HL-60 (cell line): ENCODE measurements at regions not wholly inside any gene's neighbourhood (a gene's known extent, or its start where the extent isn't known, plus 50 kb on each side); places are given as distances from the start of the nearest gene placed in this dataset.

Experiments
- DNase-seq, 2 experiments: peaks; one replicate each; pipeline ENCODE4 v3.0.0-alpha.2; 2010 to 2020; ENCODE audit warnings: low read depth in 1 of 2, low spot score in 1 of 2
- H3K27ac ChIP-seq: fragments of 250-450 bp; sonication (Bioruptor Pico); replicated peaks from 2 replicates; pipeline ENCODE4 v1.5.1; 2020; ENCODE audit warnings: mild to moderate bottlenecking, moderate library complexity
- H3K27me3 ChIP-seq: fragments of 250-450 bp; sonication (Bioruptor Pico); 2 replicates; pipeline ENCODE4 v1.5.1; 2021; ENCODE audit warnings: mild to moderate bottlenecking, moderate library complexity; ENCODE audit not compliant: insufficient read depth, poor library complexity, severe bottlenecking
- H3K4me3 ChIP-seq: replicated peaks from 2 replicates; pipeline ENCODE4 v1.5.1; 2011; ENCODE audit warnings: mild to moderate bottlenecking, control low read depth, low read length; ENCODE audit not compliant: insufficient read depth
- GABPA ChIP-seq: IDR thresholded peaks from 2 replicates; pipeline ENCODE4 v1.6.1; 2012; ENCODE audit warnings: low read depth
- POLR2AphosphoS5 ChIP-seq: IDR thresholded peaks from 2 replicates; pipeline ENCODE4 v1.6.1; 2012; ENCODE audit warnings: low read depth
- SPI1 ChIP-seq: IDR thresholded peaks from 2 replicates; pipeline ENCODE4 v1.6.1; 2012; ENCODE audit warnings: low read depth, mild to moderate bottlenecking, borderline replicate concordance
- TF ChIP-seq, protein P1 (sequence below): IDR thresholded peaks from one replicate; pipeline ENCODE4 v1.5.1; 2011; ENCODE audit warnings: low read length, control low read depth, inconsistent platforms; ENCODE audit not compliant: insufficient read depth
- TF ChIP-seq, protein P2 (sequence below): IDR thresholded peaks from 2 replicates; pipeline ENCODE4 v1.6.1; 2012; ENCODE audit warnings: low read depth; ENCODE audit not compliant: insufficient replicate concordance

DNA sequence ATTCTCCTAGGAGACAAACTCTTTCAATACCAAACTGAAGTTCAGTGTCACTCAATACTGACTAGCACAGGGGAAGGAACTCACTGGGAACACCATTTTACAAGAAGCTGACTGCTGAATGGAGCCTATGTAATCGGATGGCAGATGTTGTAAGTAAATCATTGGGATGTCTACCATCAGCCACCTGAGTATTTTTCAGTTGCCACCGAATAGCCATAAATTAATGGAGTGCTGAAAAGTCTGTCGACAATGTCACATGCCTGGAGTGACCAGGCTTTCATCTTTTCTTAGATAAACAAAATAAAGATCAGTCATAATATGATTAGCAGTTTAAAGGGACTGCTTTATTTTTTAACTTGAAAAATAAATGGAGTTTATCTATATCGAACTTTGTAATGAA is 145.9 kb upstream of the SEMA3E start:
- no peak overlapping the region for H3K4me3 ChIP-seq
- TF ChIP-seq, protein P1, sequence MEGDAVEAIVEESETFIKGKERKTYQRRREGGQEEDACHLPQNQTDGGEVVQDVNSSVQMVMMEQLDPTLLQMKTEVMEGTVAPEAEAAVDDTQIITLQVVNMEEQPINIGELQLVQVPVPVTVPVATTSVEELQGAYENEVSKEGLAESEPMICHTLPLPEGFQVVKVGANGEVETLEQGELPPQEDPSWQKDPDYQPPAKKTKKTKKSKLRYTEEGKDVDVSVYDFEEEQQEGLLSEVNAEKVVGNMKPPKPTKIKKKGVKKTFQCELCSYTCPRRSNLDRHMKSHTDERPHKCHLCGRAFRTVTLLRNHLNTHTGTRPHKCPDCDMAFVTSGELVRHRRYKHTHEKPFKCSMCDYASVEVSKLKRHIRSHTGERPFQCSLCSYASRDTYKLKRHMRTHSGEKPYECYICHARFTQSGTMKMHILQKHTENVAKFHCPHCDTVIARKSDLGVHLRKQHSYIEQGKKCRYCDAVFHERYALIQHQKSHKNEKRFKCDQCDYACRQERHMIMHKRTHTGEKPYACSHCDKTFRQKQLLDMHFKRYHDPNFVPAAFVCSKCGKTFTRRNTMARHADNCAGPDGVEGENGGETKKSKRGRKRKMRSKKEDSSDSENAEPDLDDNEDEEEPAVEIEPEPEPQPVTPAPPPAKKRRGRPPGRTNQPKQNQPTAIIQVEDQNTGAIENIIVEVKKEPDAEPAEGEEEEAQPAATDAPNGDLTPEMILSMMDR, result no peak
- TF ChIP-seq POLR2AphosphoS5, result no peak
- TF ChIP-seq SPI1, result no peak
- TF ChIP-seq, protein P2, sequence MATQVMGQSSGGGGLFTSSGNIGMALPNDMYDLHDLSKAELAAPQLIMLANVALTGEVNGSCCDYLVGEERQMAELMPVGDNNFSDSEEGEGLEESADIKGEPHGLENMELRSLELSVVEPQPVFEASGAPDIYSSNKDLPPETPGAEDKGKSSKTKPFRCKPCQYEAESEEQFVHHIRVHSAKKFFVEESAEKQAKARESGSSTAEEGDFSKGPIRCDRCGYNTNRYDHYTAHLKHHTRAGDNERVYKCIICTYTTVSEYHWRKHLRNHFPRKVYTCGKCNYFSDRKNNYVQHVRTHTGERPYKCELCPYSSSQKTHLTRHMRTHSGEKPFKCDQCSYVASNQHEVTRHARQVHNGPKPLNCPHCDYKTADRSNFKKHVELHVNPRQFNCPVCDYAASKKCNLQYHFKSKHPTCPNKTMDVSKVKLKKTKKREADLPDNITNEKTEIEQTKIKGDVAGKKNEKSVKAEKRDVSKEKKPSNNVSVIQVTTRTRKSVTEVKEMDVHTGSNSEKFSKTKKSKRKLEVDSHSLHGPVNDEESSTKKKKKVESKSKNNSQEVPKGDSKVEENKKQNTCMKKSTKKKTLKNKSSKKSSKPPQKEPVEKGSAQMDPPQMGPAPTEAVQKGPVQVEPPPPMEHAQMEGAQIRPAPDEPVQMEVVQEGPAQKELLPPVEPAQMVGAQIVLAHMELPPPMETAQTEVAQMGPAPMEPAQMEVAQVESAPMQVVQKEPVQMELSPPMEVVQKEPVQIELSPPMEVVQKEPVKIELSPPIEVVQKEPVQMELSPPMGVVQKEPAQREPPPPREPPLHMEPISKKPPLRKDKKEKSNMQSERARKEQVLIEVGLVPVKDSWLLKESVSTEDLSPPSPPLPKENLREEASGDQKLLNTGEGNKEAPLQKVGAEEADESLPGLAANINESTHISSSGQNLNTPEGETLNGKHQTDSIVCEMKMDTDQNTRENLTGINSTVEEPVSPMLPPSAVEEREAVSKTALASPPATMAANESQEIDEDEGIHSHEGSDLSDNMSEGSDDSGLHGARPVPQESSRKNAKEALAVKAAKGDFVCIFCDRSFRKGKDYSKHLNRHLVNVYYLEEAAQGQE, result no peak
- TF ChIP-seq GABPA, result no peak
- no peak overlapping the region for H3K27ac ChIP-seq
- H3K27me3 ChIP-seq, result no peaks in the 10 kb centered on the region
- DNase-seq, result no peak

GRCh38 chr7:83793558-83793957 is 144.6 kb upstream of the SEMA3E start:
- TF ChIP-seq SPI1 (no peak), GABPA (no peak), POLR2AphosphoS5 (no peak)
- TF ChIP-seq, protein P1, result no peak
- TF ChIP-seq, protein P2, result no peak
- Histone ChIP-seq H3K27ac (no peak overlapping the region), H3K4me3 (no peak overlapping the region), H3K27me3 (no peaks in the 10 kb centered on the region)
- DNase-seq, result no peak

DNA sequence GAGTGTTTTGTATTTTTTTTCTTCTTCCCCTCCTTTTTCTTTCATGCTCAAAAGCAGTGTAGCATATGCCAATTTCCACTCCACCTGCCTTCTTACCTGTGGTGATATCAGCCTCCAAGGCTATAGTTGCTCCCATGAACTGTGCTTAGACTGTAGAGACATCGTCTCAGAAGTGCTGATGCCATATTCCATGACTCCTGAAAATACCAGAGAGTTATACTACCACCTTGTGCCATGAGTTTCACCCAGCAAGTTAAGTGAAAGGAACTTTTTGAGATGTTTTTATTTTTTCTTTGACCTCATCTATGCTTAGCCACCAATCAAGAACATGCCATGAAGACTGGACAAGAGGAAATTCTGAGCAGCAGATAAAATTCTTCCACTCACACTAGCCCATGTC is 142.8 kb upstream of the SEMA3E start:
- TF ChIP-seq, protein P2, result no peak
- TF ChIP-seq SPI1, result no peak
- TF ChIP-seq POLR2AphosphoS5, result no peak
- TF ChIP-seq, protein P1, result no peak
- no peak for TF ChIP-seq GABPA
- no peak for DNase-seq
- H3K27ac ChIP-seq, result no peak overlapping the region
- no peak overlapping the region for H3K4me3 ChIP-seq
- no peaks in the 10 kb centered on the region for H3K27me3 ChIP-seq
